ENCODE measurements at regions not wholly inside any gene's neighbourhood (a gene's known extent, or its start where the extent isn't known, plus 50 kb on each side); places are given as distances from the start of the nearest gene placed in this dataset.

DNA sequence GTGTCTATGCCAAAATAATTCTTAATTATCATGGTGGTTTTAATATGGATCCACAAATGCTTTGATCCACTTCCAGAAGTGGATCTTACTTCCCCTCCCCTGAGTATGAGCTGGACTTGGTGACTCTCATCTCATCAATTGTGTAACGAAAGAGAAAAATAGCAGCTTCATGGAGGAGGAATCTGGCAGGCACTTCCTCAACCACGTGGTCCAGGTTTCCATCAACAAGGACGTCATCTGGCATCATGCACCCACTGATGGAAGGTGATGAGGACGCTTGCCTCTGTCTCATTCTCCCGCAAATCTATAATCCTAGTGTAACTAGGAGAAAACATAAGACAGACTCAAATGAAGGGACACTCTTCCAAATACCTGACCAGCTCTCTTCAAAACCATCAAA is 54.6 kb upstream of the S1PR3 start:
- H3K9me3 ChIP-seq (ENCODE audit: control insufficient read depth, insufficient read depth, low read depth, low read length), result no peaks in the 10 kb centered on the region
- no peaks in the 10 kb centered on the region for H3K36me3 ChIP-seq (ENCODE audit: control insufficient read depth in 2 of 2, insufficient read depth in 1 of 2, low read length in 2 of 2)
- ChIA-PET CTCF (interaction anchor here (0.6 kb wide), 1 partner anchor 91 kb away, joined by 4 read pairs; no protein-coding TSS in a partner anchor), POLR2A (no interaction called here)
- no peak overlapping the region for H3K27ac ChIP-seq (ENCODE audit: extremely low read depth, low read depth, low read length)
- H3K4me3 ChIP-seq (ENCODE audit: low read depth, low read length), result no peak overlapping the region
- no peak for TF ChIP-seq MEIS1 (CRISPR knock-in tag; IDR thresholded peaks at IDR 0.05; ENCODE audit: borderline replicate concordance)
- H3K4me1 ChIP-seq (ENCODE audit: control insufficient read depth, insufficient read depth, low read length), result no peaks in the 10 kb centered on the region

DNA sequence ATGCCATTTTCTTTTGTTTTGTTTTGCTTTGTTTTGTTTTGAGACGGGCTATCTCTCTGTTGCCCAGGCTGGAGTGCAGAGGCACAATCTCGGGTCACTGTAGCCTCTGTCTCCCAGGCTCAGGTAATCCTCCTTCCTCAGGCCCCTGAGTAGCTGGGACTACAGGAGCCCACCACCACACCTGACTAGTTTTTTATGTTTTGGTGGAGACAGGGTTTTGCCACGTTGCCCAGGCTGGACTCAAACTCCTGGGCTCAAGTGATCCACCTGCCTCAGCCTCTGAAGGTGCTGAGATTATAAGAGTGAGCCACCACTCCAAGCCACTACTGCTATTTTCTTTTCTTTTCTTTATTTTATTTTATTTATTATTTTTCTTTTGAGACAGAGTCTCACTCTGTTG is 54.0 kb upstream of the S1PR3 start:
- POLR2A ChIA-PET, result no interaction called here
- CTCF ChIA-PET, result interaction anchor here (0.6 kb wide), 1 partner anchor 91 kb away, joined by 4 read pairs; no protein-coding TSS in a partner anchor
- TF ChIP-seq REPIN1 (tag by site-specific recombination; IDR thresholded peaks at IDR 0.05; ENCODE audit: low read depth), result no peak
- TF ChIP-seq, protein P1, sequence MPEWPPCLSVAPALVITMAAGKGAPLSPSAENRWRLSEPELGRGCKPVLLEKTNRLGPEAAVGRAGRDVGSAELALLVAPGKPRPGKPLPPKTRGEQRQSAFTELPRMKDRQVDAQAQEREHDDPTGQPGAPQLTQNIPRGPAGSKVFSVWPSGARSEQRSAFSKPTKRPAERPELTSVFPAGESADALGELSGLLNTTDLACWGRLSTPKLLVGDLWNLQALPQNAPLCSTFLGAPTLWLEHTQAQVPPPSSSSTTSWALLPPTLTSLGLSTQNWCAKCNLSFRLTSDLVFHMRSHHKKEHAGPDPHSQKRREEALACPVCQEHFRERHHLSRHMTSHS (tag by site-specific recombination; IDR thresholded peaks at IDR 0.05), result no peak
- no peak for TF ChIP-seq ZNF16 (tag by site-specific recombination; IDR thresholded peaks at IDR 0.05; ENCODE audit: low read depth)
- TF ChIP-seq ZNF302 (tag by site-specific recombination; IDR thresholded peaks at IDR 0.05; ENCODE audit: low read depth), result no peak
- TF ChIP-seq, protein P2, sequence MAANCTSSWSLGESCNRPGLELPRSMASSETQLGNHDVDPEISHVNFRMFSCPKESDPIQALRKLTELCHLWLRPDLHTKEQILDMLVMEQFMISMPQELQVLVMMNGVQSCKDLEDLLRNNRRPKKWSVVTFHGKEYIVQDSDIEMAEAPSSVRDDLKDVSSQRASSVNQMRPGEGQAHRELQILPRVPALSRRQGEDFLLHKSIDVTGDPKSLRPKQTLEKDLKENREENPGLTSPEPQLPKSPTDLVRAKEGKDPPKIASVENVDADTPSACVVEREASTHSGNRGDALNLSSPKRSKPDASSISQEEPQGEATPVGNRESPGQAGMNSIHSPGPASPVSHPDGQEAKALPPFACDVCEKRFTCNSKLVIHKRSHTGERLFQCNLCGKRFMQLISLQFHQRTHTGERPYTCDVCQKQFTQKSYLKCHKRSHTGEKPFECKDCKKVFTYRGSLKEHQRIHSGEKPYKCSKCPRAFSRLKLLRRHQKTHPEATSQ (tag by site-specific recombination; IDR thresholded peaks at IDR 0.05), result no peak
- Histone ChIP-seq H3K36me3 (ENCODE audit: control insufficient read depth in 2 of 2, insufficient read depth in 1 of 2, low read length in 2 of 2) (no peaks in the 10 kb centered on the region), H3K4me1 (ENCODE audit: control insufficient read depth, insufficient read depth, low read length) (no peaks in the 10 kb centered on the region), H3K27ac (ENCODE audit: extremely low read depth, low read depth, low read length) (no peak overlapping the region), H3K9me3 (ENCODE audit: control insufficient read depth, insufficient read depth, low read depth, low read length) (no peaks in the 10 kb centered on the region), H3K4me3 (ENCODE audit: low read depth, low read length) (no peak overlapping the region)

DNA sequence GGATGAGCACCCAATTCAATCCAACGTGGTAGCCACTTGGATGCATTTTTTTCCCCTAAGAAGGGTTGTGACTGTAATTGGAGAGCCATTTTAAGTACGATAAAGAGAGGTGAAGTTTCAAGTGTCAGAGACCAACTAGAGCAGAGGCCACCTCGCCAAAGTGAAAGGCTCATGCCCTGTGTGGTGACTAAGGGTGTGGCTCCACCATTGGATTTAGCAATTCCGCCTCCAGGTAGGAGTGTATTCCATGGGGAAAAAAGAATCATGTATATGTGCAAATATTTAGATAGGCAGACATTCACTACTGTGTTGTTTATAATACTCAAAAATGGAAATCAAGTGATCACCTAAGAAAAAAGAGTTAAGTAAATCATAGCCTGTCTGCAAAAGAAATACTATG is 53.1 kb upstream of the S1PR3 start:
- CTCF ChIA-PET, result no interaction called here
- Histone ChIP-seq H3K27ac (ENCODE audit: extremely low read depth, low read depth, low read length) (no peak overlapping the region), H3K36me3 (ENCODE audit: control insufficient read depth in 2 of 2, insufficient read depth in 1 of 2, low read length in 2 of 2) (no peaks in the 10 kb centered on the region), H3K9me3 (ENCODE audit: control insufficient read depth, insufficient read depth, low read depth, low read length) (no peaks in the 10 kb centered on the region), H3K4me3 (ENCODE audit: low read depth, low read length) (no peak overlapping the region), H3K4me1 (ENCODE audit: control insufficient read depth, insufficient read depth, low read length) (no peaks in the 10 kb centered on the region)
- TF ChIP-seq TCF7L2 (IDR thresholded peaks at IDR 0.05; ENCODE audit: borderline replicate concordance, low read depth, low read length), result no peak
- no peak for TF ChIP-seq ZNF560 (tag by site-specific recombination; IDR thresholded peaks at IDR 0.05; ENCODE audit: borderline replicate concordance)
- TF ChIP-seq KLF1 (tag by site-specific recombination; IDR thresholded peaks at IDR 0.05), result no peak
- TF ChIP-seq ZNF585B (tag by site-specific recombination; IDR thresholded peaks at IDR 0.05), result no peak
- TF ChIP-seq HOXD13 (CRISPR knock-in tag; IDR thresholded peaks at IDR 0.05; ENCODE audit: borderline replicate concordance), result no peak
- no peak for TF ChIP-seq ZNF830 (tag by site-specific recombination; IDR thresholded peaks at IDR 0.05; ENCODE audit: low read depth)
- no peak for TF ChIP-seq ZNF311 (tag by site-specific recombination; IDR thresholded peaks at IDR 0.05; ENCODE audit: borderline replicate concordance)
- TF ChIP-seq, protein P3, sequence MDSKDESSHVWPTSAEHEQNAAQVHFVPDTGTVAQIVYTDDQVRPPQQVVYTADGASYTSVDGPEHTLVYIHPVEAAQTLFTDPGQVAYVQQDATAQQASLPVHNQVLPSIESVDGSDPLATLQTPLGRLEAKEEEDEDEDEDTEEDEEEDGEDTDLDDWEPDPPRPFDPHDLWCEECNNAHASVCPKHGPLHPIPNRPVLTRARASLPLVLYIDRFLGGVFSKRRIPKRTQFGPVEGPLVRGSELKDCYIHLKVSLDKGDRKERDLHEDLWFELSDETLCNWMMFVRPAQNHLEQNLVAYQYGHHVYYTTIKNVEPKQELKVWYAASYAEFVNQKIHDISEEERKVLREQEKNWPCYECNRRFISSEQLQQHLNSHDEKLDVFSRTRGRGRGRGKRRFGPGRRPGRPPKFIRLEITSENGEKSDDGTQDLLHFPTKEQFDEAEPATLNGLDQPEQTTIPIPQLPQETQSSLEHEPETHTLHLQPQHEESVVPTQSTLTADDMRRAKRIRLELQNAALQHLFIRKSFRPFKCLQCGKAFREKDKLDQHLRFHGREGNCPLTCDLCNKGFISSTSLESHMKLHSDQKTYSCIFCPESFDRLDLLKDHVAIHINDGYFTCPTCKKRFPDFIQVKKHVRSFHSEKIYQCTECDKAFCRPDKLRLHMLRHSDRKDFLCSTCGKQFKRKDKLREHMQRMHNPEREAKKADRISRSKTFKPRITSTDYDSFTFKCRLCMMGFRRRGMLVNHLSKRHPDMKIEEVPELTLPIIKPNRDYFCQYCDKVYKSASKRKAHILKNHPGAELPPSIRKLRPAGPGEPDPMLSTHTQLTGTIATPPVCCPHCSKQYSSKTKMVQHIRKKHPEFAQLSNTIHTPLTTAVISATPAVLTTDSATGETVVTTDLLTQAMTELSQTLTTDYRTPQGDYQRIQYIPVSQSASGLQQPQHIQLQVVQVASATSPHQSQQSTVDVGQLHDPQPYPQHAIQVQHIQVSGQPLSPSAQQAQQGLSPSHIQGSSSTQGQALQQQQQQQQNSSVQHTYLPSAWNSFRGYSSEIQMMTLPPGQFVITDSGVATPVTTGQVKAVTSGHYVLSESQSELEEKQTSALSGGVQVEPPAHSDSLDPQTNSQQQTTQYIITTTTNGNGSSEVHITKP (tag by site-specific recombination; IDR thresholded peaks at IDR 0.05), result no peak
- TF ChIP-seq, protein P4, sequence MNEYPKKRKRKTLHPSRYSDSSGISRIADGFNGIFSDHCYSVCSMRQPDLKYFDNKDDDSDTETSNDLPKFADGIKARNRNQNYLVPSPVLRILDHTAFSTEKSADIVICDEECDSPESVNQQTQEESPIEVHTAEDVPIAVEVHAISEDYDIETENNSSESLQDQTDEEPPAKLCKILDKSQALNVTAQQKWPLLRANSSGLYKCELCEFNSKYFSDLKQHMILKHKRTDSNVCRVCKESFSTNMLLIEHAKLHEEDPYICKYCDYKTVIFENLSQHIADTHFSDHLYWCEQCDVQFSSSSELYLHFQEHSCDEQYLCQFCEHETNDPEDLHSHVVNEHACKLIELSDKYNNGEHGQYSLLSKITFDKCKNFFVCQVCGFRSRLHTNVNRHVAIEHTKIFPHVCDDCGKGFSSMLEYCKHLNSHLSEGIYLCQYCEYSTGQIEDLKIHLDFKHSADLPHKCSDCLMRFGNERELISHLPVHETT (tag by site-specific recombination; IDR thresholded peaks at IDR 0.05), result no peak
- TF ChIP-seq, protein P5, sequence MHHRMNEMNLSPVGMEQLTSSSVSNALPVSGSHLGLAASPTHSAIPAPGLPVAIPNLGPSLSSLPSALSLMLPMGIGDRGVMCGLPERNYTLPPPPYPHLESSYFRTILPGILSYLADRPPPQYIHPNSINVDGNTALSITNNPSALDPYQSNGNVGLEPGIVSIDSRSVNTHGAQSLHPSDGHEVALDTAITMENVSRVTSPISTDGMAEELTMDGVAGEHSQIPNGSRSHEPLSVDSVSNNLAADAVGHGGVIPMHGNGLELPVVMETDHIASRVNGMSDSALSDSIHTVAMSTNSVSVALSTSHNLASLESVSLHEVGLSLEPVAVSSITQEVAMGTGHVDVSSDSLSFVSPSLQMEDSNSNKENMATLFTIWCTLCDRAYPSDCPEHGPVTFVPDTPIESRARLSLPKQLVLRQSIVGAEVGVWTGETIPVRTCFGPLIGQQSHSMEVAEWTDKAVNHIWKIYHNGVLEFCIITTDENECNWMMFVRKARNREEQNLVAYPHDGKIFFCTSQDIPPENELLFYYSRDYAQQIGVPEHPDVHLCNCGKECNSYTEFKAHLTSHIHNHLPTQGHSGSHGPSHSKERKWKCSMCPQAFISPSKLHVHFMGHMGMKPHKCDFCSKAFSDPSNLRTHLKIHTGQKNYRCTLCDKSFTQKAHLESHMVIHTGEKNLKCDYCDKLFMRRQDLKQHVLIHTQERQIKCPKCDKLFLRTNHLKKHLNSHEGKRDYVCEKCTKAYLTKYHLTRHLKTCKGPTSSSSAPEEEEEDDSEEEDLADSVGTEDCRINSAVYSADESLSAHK (tag by site-specific recombination; IDR thresholded peaks at IDR 0.05), result no peak
- TF ChIP-seq ZNF501 (tag by site-specific recombination; IDR thresholded peaks at IDR 0.05), result no peak
- TF ChIP-seq ZBTB48 (tag by site-specific recombination; IDR thresholded peaks at IDR 0.05), result no peak
- TF ChIP-seq GLI2 (tag by site-specific recombination; IDR thresholded peaks at IDR 0.05; ENCODE audit: borderline replicate concordance, low read depth), result no peak
- POLR2A ChIA-PET, result no interaction called here
